SK-N-SH (cell line): ENCODE measurements at regions not wholly inside any gene's neighbourhood (a gene's known extent, or its start where the extent isn't known, plus 50 kb on each side); places are given as distances from the start of the nearest gene placed in this dataset.

Experiments
- CTCF ChIA-PET: fragments of 300-600, 350-600 bp; formaldehyde crosslinking; extraction: SDS; loops from one replicate; lab custom pipeline; 2021; lab: Yijun Ruan, JAX
- POLR2A ChIA-PET: fragments of 350-600 bp; sonication (Branson Sonifier 250); formaldehyde crosslinking; extraction: SDS; loops from one replicate; lab custom pipeline; 2020; ENCODE audit warnings: antibody characterized with exemption, inconsistent platforms; lab: Yijun Ruan, JAX
- DNase-seq: peaks from one replicate; pipeline ENCODE4 v3.0.0; 2012
- H2AFZ ChIP-seq: fragments of 200-600 bp; sonication (generic); 2 replicates; pipeline ENCODE4 v1.8.1; 2016; ENCODE audit warnings: antibody characterized with exemption, mild to moderate bottlenecking, low read depth
- H3F3A ChIP-seq: fragments of 200-600 bp; sonication (generic); replicated peaks from 2 replicates; pipeline ENCODE3; 2016; ENCODE audit warnings: antibody characterized with exemption, mild to moderate bottlenecking; ENCODE audit not compliant: insufficient read depth
- H3K27ac ChIP-seq, 2 experiments: fragments of 200-500 bp in 1 of 2; fragments of 200-600 bp in 1 of 2; sonication (Bioruptor generic) in 1 of 2; sonication (generic), shearing (Covaris generic) in 1 of 2; 2 replicates each; pipeline versions ENCODE4 v1.5.1 to v1.6.1; 2014 to 2016; ENCODE audit warnings: low read depth in 2 of 2, inconsistent platforms in 1 of 2, low read length in 1 of 2, mild to moderate bottlenecking in 1 of 2, mixed read lengths in 1 of 2
- H3K27me3 ChIP-seq: fragments of 200-600 bp; sonication (generic), shearing (Covaris generic); 2 replicates; pipeline ENCODE4 v1.6.1; 2016; ENCODE audit warnings: mixed run types; ENCODE audit not compliant: insufficient read depth
- H3K36me3 ChIP-seq, 2 experiments: fragments of 200-500 bp in 1 of 2; fragments of 200-600 bp in 1 of 2; sonication (Bioruptor generic) in 1 of 2; sonication (generic) in 1 of 2; replicated peaks in 1 of 2; 2 replicates each; pipeline versions ENCODE3 to v1.5.1; 2014 to 2016; ENCODE audit warnings: low read length in 1 of 2, mild to moderate bottlenecking in 1 of 2; ENCODE audit not compliant: insufficient read depth in 2 of 2, control insufficient read depth in 1 of 2
- H3K4me1 ChIP-seq, 2 experiments: fragments of 200-500 bp in 1 of 2; fragments of 200-600 bp in 1 of 2; sonication (Bioruptor generic) in 1 of 2; sonication (generic), shearing (Covaris generic) in 1 of 2; 2 replicates each; pipeline versions ENCODE4 v1.5.1 to v1.6.1; 2014 to 2016; ENCODE audit warnings: low read depth in 1 of 2, low read length in 1 of 2, mixed run types in 1 of 2; ENCODE audit not compliant: insufficient read depth in 2 of 2, control insufficient read depth in 1 of 2
- H3K4me2 ChIP-seq: fragments of 200-600 bp; sonication (generic), shearing (Covaris generic); 2 replicates; pipeline ENCODE4 v1.6.1; 2017; ENCODE audit warnings: mixed run types
- H3K4me3 ChIP-seq, 2 experiments: fragments of 200-500 bp in 1 of 2; fragments of 200-600 bp in 1 of 2; sonication (Bioruptor generic) in 1 of 2; sonication (generic), shearing (Covaris generic) in 1 of 2; 2 replicates each; pipeline versions ENCODE4 v1.5.1 to v1.8.1; 2014 to 2016; ENCODE audit warnings: low read depth in 2 of 2, inconsistent platforms in 1 of 2, low read length in 1 of 2, mild to moderate bottlenecking in 1 of 2, mixed read lengths in 1 of 2, moderate library complexity in 1 of 2
- H3K79me2 ChIP-seq: fragments of 200-600 bp; sonication (generic); 2 replicates; pipeline ENCODE4 v1.8.1; 2017; ENCODE audit warnings: mild to moderate bottlenecking; ENCODE audit not compliant: insufficient read depth
- H3K9ac ChIP-seq: fragments of 200-600 bp; sonication (generic); 2 replicates; pipeline ENCODE4 v1.6.1; 2017; ENCODE audit warnings: mixed run types
- H3K9me2 ChIP-seq: fragments of 200-600 bp; sonication (generic); 2 replicates; pipeline ENCODE4 v1.6.1; 2017; ENCODE audit warnings: mixed run types
- H3K9me3 ChIP-seq: fragments of 200-600 bp; sonication (generic); 2 replicates; pipeline ENCODE4 v1.6.1; 2017; ENCODE audit warnings: mixed run types, mild to moderate bottlenecking, moderate library complexity
- H4K20me1 ChIP-seq: fragments of 200-600 bp; sonication (generic); 2 replicates; pipeline ENCODE4 v1.6.1; 2017; ENCODE audit warnings: mild to moderate bottlenecking, mixed run types; ENCODE audit not compliant: insufficient read depth
- CTCF ChIP-seq: fragments of 200-600 bp; sonication (generic); IDR thresholded peaks from 2 replicates; pipeline ENCODE4 v1.6.1; 2017; ENCODE audit warnings: antibody characterized with exemption, mild to moderate bottlenecking, moderate library complexity
- EP300 ChIP-seq, 2 experiments: IDR thresholded peaks; 2 replicates each; pipeline versions ENCODE4 v1.4.0 to v1.6.1; 2012; ENCODE audit warnings: borderline replicate concordance in 1 of 2, low read depth in 1 of 2, low read length in 1 of 2
- FOXJ3 ChIP-seq: sonication (generic); formaldehyde crosslinking; IDR thresholded peaks from 2 replicates; pipeline ENCODE4 v1.5.1; 2020; ENCODE audit warnings: mild to moderate bottlenecking, missing genetic modification reagents
- GATA2 ChIP-seq: sonication (generic); formaldehyde crosslinking; IDR thresholded peaks from 2 replicates; pipeline ENCODE4 v1.5.0; 2020; ENCODE audit warnings: mild to moderate bottlenecking, missing genetic modification reagents
- IRF3 ChIP-seq: fragments of 150-350 bp; IDR thresholded peaks from 2 replicates; pipeline ENCODE4 v1.6.1; 2016; ENCODE audit warnings: mild to moderate bottlenecking, low read depth, low read length
- JUND ChIP-seq: IDR thresholded peaks from 2 replicates; pipeline ENCODE4 v1.4.0; 2012
- NRF1 ChIP-seq: IDR thresholded peaks from 2 replicates; pipeline ENCODE4 v1.6.1; 2012; ENCODE audit warnings: low read depth, mild to moderate bottlenecking, low read length
- PBX3 ChIP-seq: IDR thresholded peaks from 2 replicates; pipeline ENCODE4; 2012
- RCOR1 ChIP-seq: fragments of 150-350 bp; IDR thresholded peaks from 2 replicates; pipeline ENCODE4 v1.6.1; 2017; ENCODE audit warnings: antibody characterized with exemption, low read length
- SIN3A ChIP-seq: IDR thresholded peaks from 2 replicates; pipeline ENCODE4 v1.6.1; 2012; ENCODE audit warnings: low read depth, mild to moderate bottlenecking, low read length, moderate library complexity, borderline replicate concordance
- TAF1 ChIP-seq: IDR thresholded peaks from 2 replicates; pipeline ENCODE4 v1.6.1; 2012; ENCODE audit warnings: low read depth, mild to moderate bottlenecking, low read length, moderate library complexity, borderline replicate concordance
- TEAD4 ChIP-seq: IDR thresholded peaks from 2 replicates; pipeline ENCODE4 v1.4.0; 2012; ENCODE audit warnings: mild to moderate bottlenecking, borderline replicate concordance; ENCODE audit not compliant: insufficient read depth
- USF2 ChIP-seq: fragments of 150-350 bp; IDR thresholded peaks from 2 replicates; pipeline ENCODE4 v1.6.1; 2017; ENCODE audit warnings: antibody characterized with exemption, low read length, low read depth, borderline replicate concordance
- YY1 ChIP-seq: IDR thresholded peaks from 2 replicates; pipeline ENCODE4 v1.4.0; 2012; ENCODE audit warnings: low read depth, mild to moderate bottlenecking
- ZBTB33 ChIP-seq: IDR thresholded peaks from 2 replicates; pipeline ENCODE4 v1.4.0; 2012; ENCODE audit warnings: low read depth, borderline replicate concordance
- WGBS: methylation state at CpG from one replicate; pipeline ENCODE4 v1.1.6; 2017; ENCODE audit warnings: low lambda C conversion rate; 5-methylcytosine and 5-hydroxymethylcytosine counted together
- TF ChIP-seq, protein P1 (sequence below): IDR thresholded peaks from 2 replicates; pipeline ENCODE4 v1.4.0; 2012; ENCODE audit warnings: low read depth
- TF ChIP-seq, protein P2 (sequence below): IDR thresholded peaks from 2 replicates; pipeline ENCODE4 v1.4.0; 2012; ENCODE audit warnings: low read depth, borderline replicate concordance

DNA sequence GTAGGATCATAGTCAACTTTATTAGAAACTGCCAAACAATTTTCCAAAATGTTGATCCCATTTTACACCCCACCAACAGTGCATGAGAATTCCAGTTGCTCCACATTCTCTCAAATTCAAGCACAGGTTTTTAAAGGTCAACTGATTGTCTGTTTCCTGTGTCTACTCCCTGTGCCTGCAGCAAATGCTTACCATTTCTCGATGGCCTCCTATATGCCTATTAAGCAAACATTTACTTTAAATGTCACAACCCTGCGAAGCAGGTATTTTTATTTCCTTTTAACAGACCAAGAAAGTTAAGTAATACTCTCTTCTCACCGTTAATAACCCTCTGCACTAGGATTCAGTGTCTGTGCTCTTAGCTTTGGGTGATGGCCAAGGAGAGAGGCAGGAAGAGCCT is 163.8 kb upstream of the EPB41L3 start (continued):
- TF ChIP-seq RCOR1, result no peak

DNA sequence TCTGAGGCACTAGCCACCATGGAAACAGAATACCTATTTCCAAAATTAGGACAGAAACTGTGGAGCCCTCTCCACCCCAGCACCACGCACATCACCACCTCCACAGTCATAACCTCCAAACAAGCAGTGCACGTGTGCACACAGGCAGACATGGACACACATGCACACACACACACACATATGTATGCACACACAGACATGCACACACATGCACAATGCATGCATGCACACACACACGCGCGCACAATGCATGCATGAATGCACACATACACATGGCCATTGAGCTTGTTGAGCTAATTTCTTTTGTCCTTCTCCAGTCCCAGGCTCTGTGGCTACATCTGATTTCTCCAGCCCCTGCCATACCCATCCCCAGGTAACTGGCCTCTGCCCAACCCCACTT is 161.6 kb upstream of the EPB41L3 start:
- H3K36me3 ChIP-seq, result no peaks in the 10 kb centered on the region
- no peak overlapping the region for H2AFZ ChIP-seq
- ChIA-PET POLR2A (no interaction called here), CTCF (no interaction called here)
- no peak overlapping the region for H3K4me2 ChIP-seq
- no peaks in the 10 kb centered on the region for H3K79me2 ChIP-seq
- 66% methylated on average over 5 of the region's 5 CpGs for WGBS
- H3K9me3 ChIP-seq, result no peaks in the 10 kb centered on the region
- no peaks in the 10 kb centered on the region for H3F3A ChIP-seq
- no peaks in the 10 kb centered on the region for H3K4me1 ChIP-seq
- H3K9ac ChIP-seq, result no peak overlapping the region
- H3K9me2 ChIP-seq, result no peaks in the 10 kb centered on the region
- no peaks in the 10 kb centered on the region for H3K27me3 ChIP-seq
- no peak for DNase-seq
- no peak overlapping the region for H3K27ac ChIP-seq
- H4K20me1 ChIP-seq, result no peaks in the 10 kb centered on the region
- no peak for TF ChIP-seq GATA2 (CRISPR knock-in tag)
- TF ChIP-seq CTCF, result no peak
- no peak for TF ChIP-seq TAF1
- no peak for TF ChIP-seq NRF1
- no peak for TF ChIP-seq PBX3
- TF ChIP-seq FOXJ3, result no peak
- no peak for TF ChIP-seq USF2
- TF ChIP-seq RCOR1, result no peak
- no peak overlapping the region for H3K4me3 ChIP-seq

DNA sequence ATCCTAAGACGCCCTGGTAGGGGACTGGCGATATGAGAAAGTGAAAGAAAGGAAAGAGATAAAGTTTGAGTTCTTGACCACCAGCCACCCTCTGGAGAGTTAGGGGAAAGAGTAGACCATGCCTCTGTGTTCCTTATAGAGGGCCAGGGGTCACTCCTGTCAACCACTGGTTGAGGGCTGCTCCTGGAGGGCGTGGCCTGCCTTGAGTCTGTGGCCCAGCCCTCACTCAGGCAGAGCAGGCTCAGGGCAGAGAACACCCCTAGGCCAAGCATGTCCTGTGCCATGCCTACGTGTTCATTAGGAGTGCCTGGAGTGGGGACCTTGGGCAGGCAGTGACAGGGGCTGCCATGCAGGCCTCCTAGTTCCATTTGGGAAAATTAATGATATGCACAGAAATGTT is 161.1 kb upstream of the EPB41L3 start:
- H3K4me2 ChIP-seq, result no peak overlapping the region
- no peak overlapping the region for H2AFZ ChIP-seq
- no peaks in the 10 kb centered on the region for H4K20me1 ChIP-seq
- no peaks in the 10 kb centered on the region for H3K36me3 ChIP-seq
- 32% methylated on average over 4 of the region's 4 CpGs for WGBS
- no peaks in the 10 kb centered on the region for H3K27me3 ChIP-seq
- no peak overlapping the region for H3K9ac ChIP-seq
- no peak for DNase-seq
- no peaks in the 10 kb centered on the region for H3K9me3 ChIP-seq
- H3K79me2 ChIP-seq, result no peaks in the 10 kb centered on the region
- CTCF ChIA-PET, result no interaction called here
- no peak overlapping the region for H3K4me3 ChIP-seq
- no peaks in the 10 kb centered on the region for H3F3A ChIP-seq
- H3K9me2 ChIP-seq, result no peaks in the 10 kb centered on the region
- no peaks in the 10 kb centered on the region for H3K4me1 ChIP-seq
- no peak overlapping the region for H3K27ac ChIP-seq
- POLR2A ChIA-PET, result no interaction called here
- TF ChIP-seq FOXJ3 (no peak), EP300 (IDR thresholded peaks at IDR 0.05; ENCODE audit: borderline replicate concordance in 1 of 2, low read depth in 1 of 2, low read length in 1 of 2) (no peak), RCOR1 (no peak), ZBTB33 (no peak), IRF3 (no peak), SIN3A (no peak), TEAD4 (no peak), YY1 (no peak), TAF1 (no peak), JUND (no peak), NRF1 (no peak)
- TF ChIP-seq, protein P1, sequence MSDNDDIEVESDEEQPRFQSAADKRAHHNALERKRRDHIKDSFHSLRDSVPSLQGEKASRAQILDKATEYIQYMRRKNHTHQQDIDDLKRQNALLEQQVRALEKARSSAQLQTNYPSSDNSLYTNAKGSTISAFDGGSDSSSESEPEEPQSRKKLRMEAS, result no peak
- TF ChIP-seq, protein P2, sequence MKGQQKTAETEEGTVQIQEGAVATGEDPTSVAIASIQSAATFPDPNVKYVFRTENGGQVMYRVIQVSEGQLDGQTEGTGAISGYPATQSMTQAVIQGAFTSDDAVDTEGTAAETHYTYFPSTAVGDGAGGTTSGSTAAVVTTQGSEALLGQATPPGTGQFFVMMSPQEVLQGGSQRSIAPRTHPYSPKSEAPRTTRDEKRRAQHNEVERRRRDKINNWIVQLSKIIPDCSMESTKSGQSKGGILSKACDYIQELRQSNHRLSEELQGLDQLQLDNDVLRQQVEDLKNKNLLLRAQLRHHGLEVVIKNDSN, result no peak
